GM18909 (cell line): ENCODE measurements at regions not wholly inside any gene's neighbourhood (a gene's known extent, or its start where the extent isn't known, plus 50 kb on each side); places are given as distances from the start of the nearest gene placed in this dataset.

Experiments
- ATAC-seq: cut with Tn5 transposase; IDR thresholded peaks from one replicate; pipeline ENCODE4 v1.9.1; 2021; ENCODE audit warnings: mild to moderate bottlenecking; ENCODE audit not compliant: unreplicated experiment, poor library complexity

GRCh38 chr2:75792146-75792545, 81.4 kb upstream of the GCFC2 start:
- no peak for ATAC-seq

- peak; percentile 50 for ATAC-seq
Observed at GRCh38 chr2:75790814-75791467, 80.2 kb upstream of the GCFC2 start.

- peak; percentile 13 for ATAC-seq
Observed at GRCh38 chr2:75790121-75790813, 79.6 kb upstream of the GCFC2 start.

- no peak for ATAC-seq
Observed at GRCh38 chr2:75788902-75789301, 78.2 kb upstream of the GCFC2 start.

GRCh38 chr2:75788154-75788553, 77.4 kb upstream of the GCFC2 start:
- no peak for ATAC-seq

- ATAC-seq, result peak; percentile 53
Observed at GRCh38 chr2:75787532-75788132, 76.9 kb upstream of the GCFC2 start.

GRCh38 chr2:75775311-75775823, 64.7 kb upstream of the GCFC2 start:
- ATAC-seq, result no peak

GRCh38 chr2:75772908-75773630, 62.4 kb upstream of the GCFC2 start:
- ATAC-seq, result no peak

GRCh38 chr2:75765798-75766197, 55.1 kb upstream of the GCFC2 start:
- ATAC-seq, result no peak

- ATAC-seq, result no peak
Observed at GRCh38 chr2:75764611-75765010, 53.9 kb upstream of the GCFC2 start.
